Loucy (cell line): ENCODE measurements at regions not wholly inside any gene's neighbourhood (a gene's known extent, or its start where the extent isn't known, plus 50 kb on each side); places are given as distances from the start of the nearest gene placed in this dataset.

Experiments used
- EZH2phosphoT487 ChIP-seq: fragments of 200-600 bp; IDR thresholded peaks from 2 replicates; pipeline ENCODE4 v1.6.1; 2018; ENCODE audit warnings: antibody characterized with exemption, mild to moderate bottlenecking, moderate library complexity, borderline replicate concordance
- TF ChIP-seq, protein P1 (sequence below): fragments of 200-600 bp; sonication (generic); conservative IDR thresholded peaks from 2 replicates; pipeline ENCODE4 v1.5.1; 2014; ENCODE audit warnings: mild to moderate bottlenecking, antibody characterized with exemption, low read length

GRCh38 chr7:3198316-3198715, 102.7 kb upstream of the SDK1 start:
- TF ChIP-seq, protein P1, sequence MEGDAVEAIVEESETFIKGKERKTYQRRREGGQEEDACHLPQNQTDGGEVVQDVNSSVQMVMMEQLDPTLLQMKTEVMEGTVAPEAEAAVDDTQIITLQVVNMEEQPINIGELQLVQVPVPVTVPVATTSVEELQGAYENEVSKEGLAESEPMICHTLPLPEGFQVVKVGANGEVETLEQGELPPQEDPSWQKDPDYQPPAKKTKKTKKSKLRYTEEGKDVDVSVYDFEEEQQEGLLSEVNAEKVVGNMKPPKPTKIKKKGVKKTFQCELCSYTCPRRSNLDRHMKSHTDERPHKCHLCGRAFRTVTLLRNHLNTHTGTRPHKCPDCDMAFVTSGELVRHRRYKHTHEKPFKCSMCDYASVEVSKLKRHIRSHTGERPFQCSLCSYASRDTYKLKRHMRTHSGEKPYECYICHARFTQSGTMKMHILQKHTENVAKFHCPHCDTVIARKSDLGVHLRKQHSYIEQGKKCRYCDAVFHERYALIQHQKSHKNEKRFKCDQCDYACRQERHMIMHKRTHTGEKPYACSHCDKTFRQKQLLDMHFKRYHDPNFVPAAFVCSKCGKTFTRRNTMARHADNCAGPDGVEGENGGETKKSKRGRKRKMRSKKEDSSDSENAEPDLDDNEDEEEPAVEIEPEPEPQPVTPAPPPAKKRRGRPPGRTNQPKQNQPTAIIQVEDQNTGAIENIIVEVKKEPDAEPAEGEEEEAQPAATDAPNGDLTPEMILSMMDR: no peak
- TF ChIP-seq EZH2phosphoT487: no peak
